Keratinocyte (primary cell): ENCODE measurements at regions not wholly inside any gene's neighbourhood (a gene's known extent, or its start where the extent isn't known, plus 50 kb on each side); places are given as distances from the start of the nearest gene placed in this dataset.

ENCODE experiments used
- DNase-seq: peaks from one replicate; pipeline ENCODE4 v3.0.0-alpha.2; 2011; ENCODE audit warnings: low read depth, missing footprints, low spot score
- FAIRE-seq: peaks from 2 replicates; lab custom pipeline; 2011; peaks lifted over from hg19 to GRCh38; lab: Jason Lieb, UNC
- H2AFZ ChIP-seq: 2 replicates; pipeline ENCODE4 v1.6.0; 2012; ENCODE audit warnings: low read length, control low read depth, inconsistent platforms; ENCODE audit not compliant: control insufficient read depth
- H3K27ac ChIP-seq: 2 replicates; pipeline ENCODE4 v1.5.1; 2011; ENCODE audit warnings: low read length; ENCODE audit not compliant: control insufficient read depth, insufficient read depth
- H3K27me3 ChIP-seq: 3 replicates; pipeline ENCODE4 v1.6.0; 2011; ENCODE audit warnings: low read length; ENCODE audit not compliant: control insufficient read depth, insufficient read depth; ENCODE audit errors: extremely low read depth
- H3K36me3 ChIP-seq, 2 experiments: 2 replicates in 1 of 2; 3 replicates in 1 of 2; pipeline ENCODE4 v1.5.1; 2011; ENCODE audit warnings: low read length in 2 of 2, mild to moderate bottlenecking in 1 of 2; ENCODE audit not compliant: control insufficient read depth in 2 of 2, insufficient read depth in 2 of 2; ENCODE audit errors: extremely low read depth in 1 of 2
- H3K4me1 ChIP-seq: 3 replicates; pipeline ENCODE4 v1.5.1; 2011; ENCODE audit warnings: low read length; ENCODE audit not compliant: control insufficient read depth, insufficient read depth; ENCODE audit errors: extremely low read depth
- H3K4me2 ChIP-seq: 3 replicates; pipeline ENCODE4 v1.6.0; 2011; ENCODE audit warnings: low read depth, low read length; ENCODE audit not compliant: control insufficient read depth, insufficient read depth; ENCODE audit errors: extremely low read depth
- H3K4me3 ChIP-seq, 3 experiments: fragments of 200-600 bp in 1 of 3; sonication (generic) in 1 of 3; 2 replicates in 2 of 3; 3 replicates in 1 of 3; pipeline ENCODE4 v1.5.1; 2011 to 2016; ENCODE audit warnings: low read length in 3 of 3, mild to moderate bottlenecking in 3 of 3, control low read depth in 2 of 3, inconsistent platforms in 1 of 3, low read depth in 1 of 3, mixed read lengths in 1 of 3, mixed run types in 1 of 3, moderate library complexity in 1 of 3; ENCODE audit not compliant: control insufficient read depth in 2 of 3, insufficient read depth in 2 of 3; ENCODE audit errors: extremely low read depth in 1 of 3
- H3K79me2 ChIP-seq: 2 replicates; pipeline ENCODE4 v1.6.0; 2012; ENCODE audit warnings: low read length; ENCODE audit not compliant: control insufficient read depth, insufficient read depth
- H3K9ac ChIP-seq: 3 replicates; pipeline ENCODE4 v1.6.0; 2011; ENCODE audit warnings: low read length; ENCODE audit not compliant: control insufficient read depth, insufficient read depth; ENCODE audit errors: extremely low read depth
- H3K9me1 ChIP-seq: 3 replicates; pipeline ENCODE4 v1.6.0; 2011; ENCODE audit warnings: low read length; ENCODE audit not compliant: control insufficient read depth, insufficient read depth; ENCODE audit errors: extremely low read depth
- H3K9me3 ChIP-seq: 2 replicates; pipeline ENCODE4 v1.5.1; 2012; ENCODE audit warnings: low read depth, low read length; ENCODE audit not compliant: control insufficient read depth
- H4K20me1 ChIP-seq: 3 replicates; pipeline ENCODE4 v1.6.0; 2011; ENCODE audit warnings: low read length; ENCODE audit not compliant: control insufficient read depth, insufficient read depth; ENCODE audit errors: extremely low read depth
- EZH2 ChIP-seq: IDR thresholded peaks from one replicate; pipeline ENCODE4 v1.6.1; 2012; ENCODE audit warnings: inconsistent platforms, mild to moderate bottlenecking, low read length, moderate library complexity
- dilution Hi-C: fragments of 300-500 bp; cut with MboI; formaldehyde crosslinking; loops from one replicate; pipeline ENCODE4 v1.7.0; 2020; ENCODE audit warnings: low sequenced_read_pairs; ENCODE audit not compliant: extremely low pct_ligation_motif_present
- TF ChIP-seq, protein P1 (sequence below), 3 experiments: IDR thresholded peaks in 1 of 3; conservative IDR thresholded peaks in 1 of 3; optimal IDR thresholded peaks in 1 of 3; 2 replicates in 2 of 3; 3 replicates in 1 of 3; pipeline versions ENCODE3 to v1.5.1; 2011; ENCODE audit warnings: low read length in 3 of 3, mild to moderate bottlenecking in 3 of 3, moderate library complexity in 2 of 3, control low read depth in 1 of 3, inconsistent platforms in 1 of 3; ENCODE audit not compliant: insufficient read depth in 2 of 3; ENCODE audit errors: extremely low read depth in 1 of 3

DNA sequence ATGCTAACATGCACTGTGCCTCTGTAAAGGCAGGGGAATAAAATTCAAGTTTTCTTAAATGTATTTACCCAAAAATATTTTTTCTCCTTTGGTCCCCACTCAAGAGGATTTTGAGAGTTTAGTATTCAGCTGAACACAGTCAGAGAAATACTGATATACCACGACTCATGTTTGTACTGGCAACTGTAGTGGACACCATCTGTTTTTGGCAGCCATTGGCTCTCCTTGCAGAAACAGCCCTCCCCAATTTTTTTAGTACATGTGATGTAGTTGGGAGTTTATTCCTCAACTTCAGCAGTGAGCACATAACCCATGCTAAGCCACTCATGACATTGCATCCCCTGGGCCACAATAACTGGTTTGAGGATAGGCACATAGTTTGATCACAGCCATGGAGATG lies 154.8 kb upstream of the POU3F1 start:
- Histone ChIP-seq H2AFZ (no peak overlapping the region), H3K27ac (no peak overlapping the region), H3K4me3 (no peak overlapping the region), H3K9me1 (no peaks in the 10 kb centered on the region), H4K20me1 (no peaks in the 10 kb centered on the region), H3K9me3 (no peaks in the 10 kb centered on the region), H3K79me2 (no peaks in the 10 kb centered on the region), H3K36me3 (no peaks in the 10 kb centered on the region), H3K4me2 (no peak overlapping the region), H3K27me3 (no peaks in the 10 kb centered on the region), H3K4me1 (no peaks in the 10 kb centered on the region), H3K9ac (no peak overlapping the region)
- FAIRE-seq (no peak), DNase-seq (no peak)
- TF ChIP-seq, protein P1, sequence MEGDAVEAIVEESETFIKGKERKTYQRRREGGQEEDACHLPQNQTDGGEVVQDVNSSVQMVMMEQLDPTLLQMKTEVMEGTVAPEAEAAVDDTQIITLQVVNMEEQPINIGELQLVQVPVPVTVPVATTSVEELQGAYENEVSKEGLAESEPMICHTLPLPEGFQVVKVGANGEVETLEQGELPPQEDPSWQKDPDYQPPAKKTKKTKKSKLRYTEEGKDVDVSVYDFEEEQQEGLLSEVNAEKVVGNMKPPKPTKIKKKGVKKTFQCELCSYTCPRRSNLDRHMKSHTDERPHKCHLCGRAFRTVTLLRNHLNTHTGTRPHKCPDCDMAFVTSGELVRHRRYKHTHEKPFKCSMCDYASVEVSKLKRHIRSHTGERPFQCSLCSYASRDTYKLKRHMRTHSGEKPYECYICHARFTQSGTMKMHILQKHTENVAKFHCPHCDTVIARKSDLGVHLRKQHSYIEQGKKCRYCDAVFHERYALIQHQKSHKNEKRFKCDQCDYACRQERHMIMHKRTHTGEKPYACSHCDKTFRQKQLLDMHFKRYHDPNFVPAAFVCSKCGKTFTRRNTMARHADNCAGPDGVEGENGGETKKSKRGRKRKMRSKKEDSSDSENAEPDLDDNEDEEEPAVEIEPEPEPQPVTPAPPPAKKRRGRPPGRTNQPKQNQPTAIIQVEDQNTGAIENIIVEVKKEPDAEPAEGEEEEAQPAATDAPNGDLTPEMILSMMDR (optimal IDR thresholded peaks at IDR 0.05 in 1 of 3, IDR thresholded peaks at IDR 0.05 in 1 of 3, conservative IDR thresholded peaks at IDR 0.05 in 1 of 3; ENCODE audit: extremely low read depth in 1 of 3, insufficient read depth in 2 of 3, low read length in 3 of 3) = no peak
- no peak for TF ChIP-seq EZH2
- dilution Hi-C loops = no loop called here

DNA sequence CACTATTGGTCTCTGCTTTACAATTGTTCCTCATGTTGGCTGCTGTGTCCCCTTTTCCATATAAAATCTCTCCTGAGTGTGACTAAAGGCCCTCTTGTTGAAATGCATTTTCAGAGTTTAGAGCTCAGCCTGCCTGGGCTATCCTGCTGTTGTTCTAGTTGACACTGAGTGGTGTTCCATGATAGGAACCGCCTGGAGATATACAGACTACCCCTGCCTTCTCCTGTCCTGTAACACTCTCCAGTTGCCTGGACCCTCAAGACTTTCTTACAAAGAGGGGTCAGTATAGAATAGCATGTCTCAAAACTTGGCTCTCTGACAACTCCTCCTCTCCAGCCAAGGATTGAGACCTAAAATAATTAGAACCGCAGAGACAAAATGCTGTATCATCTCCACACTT lies 152.0 kb upstream of the POU3F1 start:
- Histone ChIP-seq H3K27ac (no peak overlapping the region), H2AFZ (no peak overlapping the region), H3K9me3 (no peaks in the 10 kb centered on the region), H3K4me2 (no peak overlapping the region), H3K9me1 (no peaks in the 10 kb centered on the region), H3K4me3 (no peak overlapping the region), H4K20me1 (no peaks in the 10 kb centered on the region), H3K36me3 (peaks cover 0 to 2% of the 10 kb centered on the region in 2 experiments), H3K4me1 (no peaks in the 10 kb centered on the region), H3K27me3 (no peaks in the 10 kb centered on the region), H3K79me2 (no peaks in the 10 kb centered on the region), H3K9ac (no peak overlapping the region)
- TF ChIP-seq, protein P1 (optimal IDR thresholded peaks at IDR 0.05 in 1 of 3, IDR thresholded peaks at IDR 0.05 in 1 of 3, conservative IDR thresholded peaks at IDR 0.05 in 1 of 3; ENCODE audit: extremely low read depth in 1 of 3, insufficient read depth in 2 of 3, low read length in 3 of 3) = no peak
- DNase-seq (no peak), FAIRE-seq (no peak)
- dilution Hi-C loops = no loop called here
